Adrenal gland (tissue), 9 donors: ENCODE measurements at regions not wholly inside any gene's neighbourhood (a gene's known extent, or its start where the extent isn't known, plus 50 kb on each side); places are given as distances from the start of the nearest gene placed in this dataset.

Experiments used
- DNase-seq, 7 donors: peaks; one replicate each; pipeline ENCODE4 v3.0.0-alpha.2; 2019 to 2020
- H3K27ac ChIP-seq, 5 donors: fragments of 200-600 bp; sonication (generic) in 4 of 5; 1 replicate in 3 of 5; 2 replicates in 2 of 5; pipeline versions ENCODE4 v1.5.1 to v1.8.0; 2016 to 2020; ENCODE audit warnings: mild to moderate bottlenecking in 1 of 5
- H3K27me3 ChIP-seq: fragments of 200-600 bp; 2 replicates; pipeline ENCODE4 v1.8.0; 2021
- H3K36me3 ChIP-seq, 2 donors: fragments of 200-600 bp; replicated peaks in 1 of 2; 1 replicate in 1 of 2; 2 replicates in 1 of 2; pipeline versions ENCODE4 v1.5.1 to v1.8.0; 2018 to 2022
- H3K4me1 ChIP-seq, 2 donors: fragments of 200-600 bp; replicated peaks in 1 of 2; 1 replicate in 1 of 2; 2 replicates in 1 of 2; pipeline versions ENCODE4 v1.5.1 to v1.8.0; 2018 to 2021
- H3K4me3 ChIP-seq, 4 donors: fragments of 200-600 bp; sonication (generic) in 3 of 4; one replicate each; pipeline ENCODE4 v1.5.1; 2016 to 2018
- H3K9me3 ChIP-seq, 3 donors: fragments of 200-600 bp; sonication (generic) in 1 of 3; replicated peaks in 1 of 3; 1 replicate in 2 of 3; 2 replicates in 1 of 3; pipeline versions ENCODE4 v1.5.1 to v1.8.0; 2016 to 2021
- CTCF ChIP-seq, 6 experiments: fragments of 450-650 bp in 4 of 6; fragments of 200-600 bp in 2 of 6; sonication (generic) in 1 of 6; IDR thresholded peaks; 1 replicate in 5 of 6; 2 replicates in 1 of 6; pipeline versions ENCODE4 v1.5.1 to v1.8.0; 2016 to 2021; ENCODE audit warnings: antibody characterized with exemption in 6 of 6, mild to moderate bottlenecking in 2 of 6, moderate library complexity in 1 of 6
- POLR2A ChIP-seq, 2 donors: fragments of 450-650 bp; IDR thresholded peaks; one replicate each; pipeline ENCODE4 v1.6.1; 2017; ENCODE audit warnings: antibody characterized with exemption in 2 of 2, mild to moderate bottlenecking in 2 of 2, moderate library complexity in 1 of 2
- WGBS, 4 donors: extraction: QIAGEN DNeasy Blood & Tissue Kit in 2 of 4; methylation state at CpG; one replicate each; pipeline versions ENCODE4 v1.1.5 to v1.1.7; 2013 to 2017; 5-methylcytosine and 5-hydroxymethylcytosine counted together
- intact Hi-C, 2 donors: fragments of 100-400 bp; cut with DNase I; formaldehyde crosslinking; loops; one replicate each; pipeline versions ENCODE4 v1.14.1 to v1.15.0; 2022 to 2023
- donor health status: healthy with polysubstance abuse.
- donor health status: Bipolar disorder and iron deficiency.
- donor health status: DM: yes; HTN: yes; CAD: no.
- donor health status: DM: no; HTN: no; CAD: no.
- donor health status: DM: no; HTN: no; CAD: no.

GRCh38 chr20:40634891-40635290 is 54.1 kb downstream of the MAFB start:
- intact Hi-C loops = no loop called here
- WGBS, 4 donors = 71 to 91% (median 89%) methylated on average over 3 of the region's 3 CpGs
- no peaks in the 10 kb centered on the region for H3K9me3 ChIP-seq
- no peak overlapping the region for H3K4me3 ChIP-seq
- no peak for DNase-seq
- H3K4me1 ChIP-seq = no peaks in the 10 kb centered on the region
- no peaks in the 10 kb centered on the region for H3K36me3 ChIP-seq
- H3K27ac ChIP-seq = no peak overlapping the region
- TF ChIP-seq CTCF (IDR thresholded peaks at IDR 0.05) (no peak), POLR2A (IDR thresholded peaks at IDR 0.05) (no peak)
- no peaks in the 10 kb centered on the region for H3K27me3 ChIP-seq

- H3K4me1 ChIP-seq = no peaks in the 10 kb centered on the region
- WGBS, 4 donors = 84 to 90% (median 87%) methylated on average over 4 to 5 of the region's 5 CpGs
- H3K9me3 ChIP-seq = no peaks in the 10 kb centered on the region
- H3K36me3 ChIP-seq = no peaks in the 10 kb centered on the region
- H3K27ac ChIP-seq = no peak overlapping the region
- H3K4me3 ChIP-seq = no peak overlapping the region
- no peak for DNase-seq
- TF ChIP-seq POLR2A (IDR thresholded peaks at IDR 0.05) (no peak), CTCF (IDR thresholded peaks at IDR 0.05) (no peak)
- intact Hi-C loops = no loop called here
- no peaks in the 10 kb centered on the region for H3K27me3 ChIP-seq
Measured at GRCh38 chr20:40633123-40633850, 55.7 kb downstream of the MAFB start.

- H3K4me1 ChIP-seq = no peaks in the 10 kb centered on the region
- H3K4me3 ChIP-seq = no peak overlapping the region
- H3K9me3 ChIP-seq = no peaks in the 10 kb centered on the region
- intact Hi-C loops = no loop called here
- H3K36me3 ChIP-seq = no peaks in the 10 kb centered on the region
- DNase-seq = no peak
- TF ChIP-seq CTCF (IDR thresholded peaks at IDR 0.05) (no peak), POLR2A (IDR thresholded peaks at IDR 0.05) (no peak)
- H3K27ac ChIP-seq = no peak overlapping the region
- WGBS, 4 donors = 83 to 90% (median 89%) methylated on average over 10 of the region's 10 CpGs
- H3K27me3 ChIP-seq = no peaks in the 10 kb centered on the region
Measured at GRCh38 chr20:40632346-40632976, 56.6 kb downstream of the MAFB start.

- 92 to 98% (median 95%) methylated on average over 7 to 10 of the region's 10 CpGs for WGBS, 4 donors
- intact Hi-C loops = no loop called here
- H3K9me3 ChIP-seq = no peaks in the 10 kb centered on the region
- H3K27me3 ChIP-seq = no peaks in the 10 kb centered on the region
- no peaks in the 10 kb centered on the region for H3K4me1 ChIP-seq
- no peak overlapping the region for H3K4me3 ChIP-seq
- no peaks in the 10 kb centered on the region for H3K36me3 ChIP-seq
- no peak overlapping the region for H3K27ac ChIP-seq
- TF ChIP-seq POLR2A (IDR thresholded peaks at IDR 0.05) = no peak
- DNase-seq = no peak
Measured at GRCh38 chr20:40631119-40631631, 57.9 kb downstream of the MAFB start.
